CD14-positive monocyte (primary cell): ENCODE measurements at regions not wholly inside any gene's neighbourhood (a gene's known extent, or its start where the extent isn't known, plus 50 kb on each side); places are given as distances from the start of the nearest gene placed in this dataset.

Source experiments
- DNase-seq, 3 donors: peaks; one replicate each; pipeline ENCODE4 v3.0.0-alpha.2; 2011 to 2022
- H2AFZ ChIP-seq: 2 replicates; pipeline ENCODE4 v1.6.0; 2012; ENCODE audit warnings: mild to moderate bottlenecking, low read depth, low read length, inconsistent platforms; ENCODE audit not compliant: insufficient read depth, poor library complexity, severe bottlenecking
- H3K27ac ChIP-seq, 2 donors: 1 replicate in 1 of 2; 2 replicates in 1 of 2; pipeline ENCODE4 v1.5.1; 2012 to 2013; ENCODE audit warnings: low read length in 2 of 2, control low read depth in 1 of 2, inconsistent platforms in 1 of 2, low read depth in 1 of 2, mild to moderate bottlenecking in 1 of 2
- H3K27me3 ChIP-seq, 2 donors: one replicate each; pipeline versions ENCODE4 v1.6.0 to v1.6.1; 2011 to 2013; ENCODE audit warnings: low read length in 2 of 2; ENCODE audit not compliant: control insufficient read depth in 2 of 2, insufficient read depth in 2 of 2
- H3K36me3 ChIP-seq, 2 donors: replicated peaks in 1 of 2; 1 replicate in 1 of 2; 2 replicates in 1 of 2; pipeline versions ENCODE4 v1.5.1 to v1.6.1; 2012 to 2013; ENCODE audit warnings: low read length in 2 of 2, control low read depth in 1 of 2, inconsistent platforms in 1 of 2, mild to moderate bottlenecking in 1 of 2; ENCODE audit not compliant: insufficient read depth in 2 of 2, control insufficient read depth in 1 of 2
- H3K4me1 ChIP-seq, 2 donors: 1 replicate in 1 of 2; 2 replicates in 1 of 2; pipeline versions ENCODE4 v1.5.1 to v1.6.1; 2012 to 2013; ENCODE audit warnings: low read length in 2 of 2, control low read depth in 1 of 2, inconsistent platforms in 1 of 2, mild to moderate bottlenecking in 1 of 2, moderate library complexity in 1 of 2; ENCODE audit not compliant: insufficient read depth in 2 of 2, control insufficient read depth in 1 of 2
- H3K4me2 ChIP-seq: replicated peaks from 2 replicates; pipeline ENCODE3; 2012; ENCODE audit warnings: low read length, moderate library complexity, mild to moderate bottlenecking; ENCODE audit not compliant: poor library complexity, severe bottlenecking; ENCODE audit errors: extremely low read depth
- H3K4me3 ChIP-seq, 3 experiments: fragments of 200-600 bp in 1 of 3; sonication (generic) in 1 of 3; replicated peaks in 1 of 3; 1 replicate in 2 of 3; 2 replicates in 1 of 3; pipeline ENCODE4 v1.5.1; 2011 to 2013; ENCODE audit warnings: low read length in 3 of 3, mild to moderate bottlenecking in 3 of 3, control low read depth in 2 of 3, low read depth in 2 of 3, inconsistent platforms in 1 of 3, moderate library complexity in 1 of 3
- H3K79me2 ChIP-seq: 2 replicates; pipeline ENCODE4 v1.6.0; 2012; ENCODE audit warnings: mild to moderate bottlenecking, control low read depth, inconsistent platforms, low read length, moderate library complexity; ENCODE audit not compliant: insufficient read depth
- H3K9ac ChIP-seq: 2 replicates; pipeline ENCODE4 v1.6.0; 2017; ENCODE audit warnings: low read length, mild to moderate bottlenecking; ENCODE audit not compliant: insufficient read depth, poor library complexity, severe bottlenecking
- H3K9me3 ChIP-seq, 2 donors: replicated peaks in 1 of 2; 1 replicate in 1 of 2; 2 replicates in 1 of 2; pipeline versions ENCODE4 v1.5.1 to v1.6.1; 2012 to 2013; ENCODE audit warnings: low read length in 2 of 2, control low read depth in 1 of 2; ENCODE audit not compliant: control insufficient read depth in 1 of 2, insufficient read depth in 1 of 2
- H4K20me1 ChIP-seq: 2 replicates; pipeline ENCODE4 v1.6.0; 2012; ENCODE audit warnings: mild to moderate bottlenecking, low read length, control low read depth, moderate library complexity; ENCODE audit not compliant: insufficient read depth
- H3K27ac Mint-ChIP-seq, 7 donors: one replicate each; pipeline ENCODE4 v1.8.0; 2020; ENCODE audit warnings: mild to moderate bottlenecking in 7 of 7, mixed read lengths in 7 of 7, moderate library complexity in 6 of 7, inconsistent platforms in 2 of 7
- H3K27me3 Mint-ChIP-seq, 3 donors: one replicate each; pipeline ENCODE4 v1.8.0; 2021 to 2022; ENCODE audit warnings: low read depth in 3 of 3, mild to moderate bottlenecking in 3 of 3, mixed read lengths in 3 of 3, moderate library complexity in 3 of 3, inconsistent platforms in 1 of 3
- H3K36me3 Mint-ChIP-seq, 2 donors: one replicate each; pipeline ENCODE4 v1.8.0; 2020; ENCODE audit warnings: mixed read lengths in 2 of 2, inconsistent platforms in 1 of 2, mild to moderate bottlenecking in 1 of 2
- H3K4me1 Mint-ChIP-seq: one replicate; pipeline ENCODE4 v1.8.0; 2020; ENCODE audit warnings: mild to moderate bottlenecking, mixed read lengths
- H3K4me3 Mint-ChIP-seq, 2 donors: one replicate each; pipeline ENCODE4 v1.8.0; 2020; ENCODE audit warnings: mild to moderate bottlenecking in 2 of 2, mixed read lengths in 2 of 2, moderate library complexity in 1 of 2
- H3K9me3 Mint-ChIP-seq, 7 donors: one replicate each; pipeline ENCODE4 v1.8.0; 2020 to 2022; ENCODE audit warnings: mixed read lengths in 7 of 7, mild to moderate bottlenecking in 6 of 7, moderate library complexity in 6 of 7, inconsistent platforms in 2 of 7
- CTCF ChIP-seq: fragments of 200-600 bp; IDR thresholded peaks from one replicate; pipeline ENCODE4 v1.8.0; 2022; ENCODE audit warnings: antibody characterized with exemption, mild to moderate bottlenecking
- WGBS: methylation state at CpG from one replicate; pipeline ENCODE4 v1.1.5; 2013; ENCODE audit warnings: missing lambda C conversion rate; ENCODE audit not compliant: insufficient coverage; 5-methylcytosine and 5-hydroxymethylcytosine counted together
- intact Hi-C, 2 donors: fragments of 100-400 bp; cut with micrococcal nuclease; formaldehyde crosslinking; loops; one replicate each; pipeline versions ENCODE4 v1.15.0 to v1.15.1; 2023

- H3K79me2 ChIP-seq: no peaks in the 10 kb centered on the region
- no peak overlapping the region for H3K4me3 Mint-ChIP-seq
- TF ChIP-seq CTCF: no peak
- H3K27me3 Mint-ChIP-seq: peaks cover 1 to 4% (median 1%) of the 10 kb centered on the region in 3 donors
- intact Hi-C loops: no loop called here
- H3K4me1 Mint-ChIP-seq: no peaks in the 10 kb centered on the region
- H4K20me1 ChIP-seq: no peaks in the 10 kb centered on the region
- H3K27me3 ChIP-seq: no peaks in the 10 kb centered on the region
- H3K36me3 Mint-ChIP-seq: no peaks in the 10 kb centered on the region
- H3K4me2 ChIP-seq: no peak overlapping the region
- H3K4me1 ChIP-seq: no peaks in the 10 kb centered on the region
- H3K9ac ChIP-seq: no peak overlapping the region
- H3K36me3 ChIP-seq: no peaks in the 10 kb centered on the region
- H3K27ac ChIP-seq: no peak overlapping the region
- no peak for DNase-seq
- no peak overlapping the region for H2AFZ ChIP-seq
- WGBS: no CpG with 5 or more reads among the region's 2 CpGs
- H3K9me3 Mint-ChIP-seq: peaks cover 0 to 6% (median 3%) of the 10 kb centered on the region in 7 donors
- no peak overlapping the region for H3K4me3 ChIP-seq
- no peak overlapping the region for H3K27ac Mint-ChIP-seq
- no peaks in the 10 kb centered on the region for H3K9me3 ChIP-seq
Observed at GRCh38 chr3:115524549-115524948, 98.8 kb upstream of the GAP43 start.

DNA sequence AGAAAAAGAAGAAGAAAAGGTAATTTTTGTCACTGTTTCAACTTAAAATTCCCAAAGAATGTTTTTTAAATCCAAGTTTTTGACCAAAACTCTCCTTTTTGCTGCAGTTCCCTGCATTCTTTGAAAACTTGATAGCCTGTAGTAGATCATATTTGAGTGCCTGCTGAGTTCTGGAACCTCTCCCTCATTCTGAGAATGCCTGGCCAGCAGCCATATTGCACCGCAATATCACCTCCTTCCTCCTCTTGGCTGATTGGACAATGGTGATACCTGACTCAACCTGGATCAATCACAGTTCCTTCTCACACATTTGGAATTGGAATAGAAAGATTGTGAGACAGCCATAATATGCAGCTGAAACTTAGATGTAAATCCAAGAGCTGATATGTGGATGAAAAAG lies 97.6 kb upstream of the GAP43 start:
- Histone ChIP-seq H3K36me3 (no peaks in the 10 kb centered on the region), H3K9me3 (no peaks in the 10 kb centered on the region), H3K4me1 (no peaks in the 10 kb centered on the region), H2AFZ (no peak overlapping the region), H3K27me3 (no peaks in the 10 kb centered on the region), H3K4me2 (no peak overlapping the region), H3K27ac (no peak overlapping the region), H3K79me2 (no peaks in the 10 kb centered on the region), H3K9ac (no peak overlapping the region), H4K20me1 (no peaks in the 10 kb centered on the region), H3K4me3 (no peak overlapping the region)
- Mint-ChIP-seq H3K27me3 (peaks cover 1 to 4% (median 1%) of the 10 kb centered on the region in 3 donors), H3K4me1 (no peaks in the 10 kb centered on the region), H3K9me3 (peaks cover 0 to 10% (median 5%) of the 10 kb centered on the region in 7 donors), H3K27ac (no peak overlapping the region), H3K4me3 (no peak overlapping the region), H3K36me3 (no peaks in the 10 kb centered on the region)
- intact Hi-C loops: no loop called here
- no peak for TF ChIP-seq CTCF
- WGBS: no CpG with 5 or more reads among the region's 1 CpG
- DNase-seq: no peak
